Cardiac muscle cell (in vitro differentiated cells and primary cell): ENCODE measurements at regions not wholly inside any gene's neighbourhood (a gene's known extent, or its start where the extent isn't known, plus 50 kb on each side); places are given as distances from the start of the nearest gene placed in this dataset.
A peak's percentile ranks its signal among the peaks of the same experiment; 100 is the strongest.

ENCODE experiments used
- DNase-seq, 2 donors: peaks; one replicate each; pipeline versions ENCODE4 v3.0.0 to v3.0.0-alpha.2; 2010 to 2017; ENCODE audit warnings: low read depth in 1 of 2, low spot score in 1 of 2
- H3K27ac ChIP-seq: fragments of 200-600 bp; sonication (generic); 2 replicates; pipeline ENCODE4 v1.5.1; 2016
- H3K27me3 ChIP-seq: fragments of 200-600 bp; sonication (generic); 2 replicates; pipeline ENCODE4 v1.6.0; 2016; ENCODE audit warnings: control low read depth
- H3K36me3 ChIP-seq: fragments of 200-600 bp; sonication (generic); 2 replicates; pipeline ENCODE4 v1.5.1; 2016; ENCODE audit warnings: control low read depth
- H3K4me1 ChIP-seq: fragments of 200-600 bp; sonication (generic); 2 replicates; pipeline ENCODE4 v1.8.1; 2017; ENCODE audit warnings: low read depth, mild to moderate bottlenecking, mixed run types
- H3K4me3 ChIP-seq: fragments of 200-600 bp; sonication (generic); 2 replicates; pipeline ENCODE4 v1.5.1; 2016; ENCODE audit warnings: mild to moderate bottlenecking
- H3K9me3 ChIP-seq: fragments of 200-600 bp; sonication (generic); 2 replicates; pipeline ENCODE4 v1.5.1; 2017; ENCODE audit warnings: low read depth, mild to moderate bottlenecking, control low read depth
- CTCF ChIP-seq: IDR thresholded peaks from 2 replicates; pipeline ENCODE4 v1.5.1; 2012; ENCODE audit warnings: low read depth, mild to moderate bottlenecking, low read length

- H3K36me3 ChIP-seq: no peaks in the 10 kb centered on the region
- no peak overlapping the region for H3K4me3 ChIP-seq
- no peak for DNase-seq
- H3K4me1 ChIP-seq: peaks cover 4% of the 10 kb centered on the region
- H3K27me3 ChIP-seq: no peaks in the 10 kb centered on the region
- no peaks in the 10 kb centered on the region for H3K9me3 ChIP-seq
- TF ChIP-seq CTCF: no peak
- H3K27ac ChIP-seq: no peak overlapping the region
These were observed 92.3 kb downstream of the TMEM212 start for GRCh38 chr3:171935261-171936123.

- peak in 1 of 2 donors; percentile 92 for DNase-seq
- H3K27ac ChIP-seq: no peak overlapping the region
- H3K36me3 ChIP-seq: no peaks in the 10 kb centered on the region
- H3K4me1 ChIP-seq: peaks cover 4% of the 10 kb centered on the region
- H3K9me3 ChIP-seq: no peaks in the 10 kb centered on the region
- no peak overlapping the region for H3K4me3 ChIP-seq
- H3K27me3 ChIP-seq: no peaks in the 10 kb centered on the region
- TF ChIP-seq CTCF: no peak
These were observed 93.2 kb downstream of the TMEM212 start for GRCh38 chr3:171936191-171936841.

- Histone ChIP-seq H3K27me3 (no peaks in the 10 kb centered on the region), H3K4me1 (peaks cover 4% of the 10 kb centered on the region), H3K9me3 (no peaks in the 10 kb centered on the region), H3K27ac (no peak overlapping the region), H3K36me3 (no peaks in the 10 kb centered on the region), H3K4me3 (no peak overlapping the region)
- TF ChIP-seq CTCF: no peak
- no peak for DNase-seq
These were observed 96.4 kb downstream of the TMEM212 start for GRCh38 chr3:171939578-171939977.

- no peak for TF ChIP-seq CTCF
- H3K27ac ChIP-seq: no peak overlapping the region
- H3K9me3 ChIP-seq: no peaks in the 10 kb centered on the region
- peaks cover 9% of the 10 kb centered on the region for H3K4me1 ChIP-seq
- no peaks in the 10 kb centered on the region for H3K36me3 ChIP-seq
- no peaks in the 10 kb centered on the region for H3K27me3 ChIP-seq
- H3K4me3 ChIP-seq: no peak overlapping the region
- DNase-seq: no peak
These were observed 97.1 kb downstream of the TMEM212 start for GRCh38 chr3:171940151-171940649.

- no peaks in the 10 kb centered on the region for H3K9me3 ChIP-seq
- H3K27ac ChIP-seq: no peak overlapping the region
- no peak for TF ChIP-seq CTCF
- no peak for DNase-seq
- peaks cover 5% of the 10 kb centered on the region for H3K4me1 ChIP-seq
- H3K27me3 ChIP-seq: no peaks in the 10 kb centered on the region
- no peaks in the 10 kb centered on the region for H3K36me3 ChIP-seq
- H3K4me3 ChIP-seq: no peak overlapping the region
These were observed 95.9 kb upstream of the FNDC3B start for GRCh38 chr3:171943262-171944117.
